ENCODE measurements at regions not wholly inside any gene's neighbourhood (a gene's known extent, or its start where the extent isn't known, plus 50 kb on each side); places are given as distances from the start of the nearest gene placed in this dataset.
"Not testable (repeated sequence)": the region's sequence is repeated elsewhere in the genome, so short reads cannot be mapped to it uniquely, and the experiment has no call there.

DNA sequence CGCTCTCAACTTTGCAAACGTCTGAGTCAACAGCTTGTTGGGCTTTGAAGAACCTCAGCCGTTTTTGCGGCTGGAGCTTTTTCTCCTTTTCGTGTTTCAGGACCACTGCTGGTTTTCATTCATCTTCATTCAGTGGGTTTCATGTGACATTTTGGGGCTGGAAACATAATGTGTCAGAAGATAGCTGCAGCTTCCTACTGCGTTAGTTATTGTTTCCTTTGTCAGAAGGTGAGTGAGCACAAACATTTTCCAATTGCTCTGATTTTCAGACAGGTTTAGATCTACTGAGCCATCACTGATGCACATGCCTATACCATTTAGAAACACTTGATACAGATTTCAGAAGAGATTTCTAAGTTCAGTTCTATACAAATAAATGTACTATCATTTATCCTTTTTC lies 575.5 kb downstream of the TTLL7 start:
- H3K27me3 Mint-ChIP-seq; ATAC-seq; DNase-seq; CTCF ChIA-PET; H3K27me3 ChIP-seq (ENCODE audit: control insufficient read depth in 2 of 2, insufficient read depth in 2 of 2, low read length in 2 of 2); H3K36me3 ChIP-seq (ENCODE audit: control insufficient read depth in 2 of 3, insufficient read depth in 3 of 3, low read length in 3 of 3); H3K27ac ChIP-seq (ENCODE audit: low read depth, low read length); H3K36me3 Mint-ChIP-seq; H3K27ac Mint-ChIP-seq; H3K4me1 Mint-ChIP-seq; H3K4me3 Mint-ChIP-seq; intact Hi-C loops (cut with micrococcal nuclease); POLR2A ChIA-PET; H3K4me1 ChIP-seq (ENCODE audit: control insufficient read depth in 2 of 2, insufficient read depth in 2 of 2, low read length in 2 of 2); H3K9me3 ChIP-seq (ENCODE audit: control insufficient read depth in 2 of 3, low read length in 3 of 3); H3K9me3 Mint-ChIP-seq; H3K4me3 ChIP-seq (ENCODE audit: low read length): not testable (repeated sequence)

DNA sequence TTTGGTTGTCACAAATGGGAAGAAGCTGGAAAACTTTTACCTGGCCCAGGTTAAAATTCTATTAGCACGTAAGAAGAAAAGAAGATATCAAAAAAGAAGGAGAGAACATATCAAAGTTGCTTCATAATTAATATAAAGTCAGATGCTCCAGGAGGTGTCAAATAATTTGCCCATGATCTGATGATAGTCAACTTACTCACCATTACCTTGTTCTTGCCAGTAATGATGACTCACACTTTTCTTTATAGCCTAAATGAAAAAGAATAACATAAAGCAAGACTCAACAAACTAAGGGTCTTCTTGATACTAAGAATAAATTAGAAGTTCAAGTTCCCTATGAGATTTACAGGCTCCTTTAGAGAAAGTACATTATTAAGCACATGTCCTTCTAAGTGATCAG lies 580.4 kb downstream of the TTLL7 start:
- Histone ChIP-seq H3K9me3 (ENCODE audit: control insufficient read depth in 2 of 3, low read length in 3 of 3) (no peaks in the 10 kb centered on the region), H3K27ac (ENCODE audit: low read depth, low read length) (no peak overlapping the region), H3K4me3 (ENCODE audit: low read length) (no peak overlapping the region), H3K27me3 (ENCODE audit: control insufficient read depth in 2 of 2, insufficient read depth in 2 of 2, low read length in 2 of 2) (no peaks in the 10 kb centered on the region), H3K4me1 (ENCODE audit: control insufficient read depth in 2 of 2, insufficient read depth in 2 of 2, low read length in 2 of 2) (no peaks in the 10 kb centered on the region), H3K36me3 (ENCODE audit: control insufficient read depth in 2 of 3, insufficient read depth in 3 of 3, low read length in 3 of 3) (no peaks in the 10 kb centered on the region)
- Mint-ChIP-seq H3K9me3 (peaks cover 0 to 10% (median 0%) of the 10 kb centered on the region in 11 donors), H3K36me3 (peaks cover 0 to 3% (median 0%) of the 10 kb centered on the region in 5 donors), H3K4me3 (no peak overlapping the region), H3K27ac (no peak overlapping the region), H3K4me1 (peaks cover 0 to 4% (median 0%) of the 10 kb centered on the region in 7 donors), H3K27me3 (no peaks in the 10 kb centered on the region)
- ATAC-seq, result no peak
- intact Hi-C loops (cut with micrococcal nuclease), result no loop called here
- no peak for DNase-seq
- ChIA-PET POLR2A (no interaction called here), CTCF (no interaction called here)

DNA sequence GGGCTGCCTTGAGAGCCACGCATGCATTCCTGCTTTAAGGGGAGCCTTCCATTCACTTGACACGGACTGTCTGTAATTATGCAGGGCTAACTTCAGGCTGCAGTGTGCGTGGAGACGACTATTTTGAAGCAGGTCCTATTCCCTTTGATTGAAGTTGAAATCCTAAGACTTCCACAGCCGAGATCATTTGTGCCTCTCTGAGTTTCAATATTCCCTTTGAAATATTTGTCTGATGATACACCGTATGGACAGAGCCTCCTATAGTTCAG lies 585.2 kb downstream of the TTLL7 start:
- DNase-seq; H3K27ac ChIP-seq (ENCODE audit: low read depth, low read length); H3K27me3 Mint-ChIP-seq; POLR2A ChIA-PET; H3K36me3 ChIP-seq (ENCODE audit: control insufficient read depth in 2 of 3, insufficient read depth in 3 of 3, low read length in 3 of 3); H3K9me3 Mint-ChIP-seq; H3K4me3 Mint-ChIP-seq; H3K4me3 ChIP-seq (ENCODE audit: low read length); H3K9me3 ChIP-seq (ENCODE audit: control insufficient read depth in 2 of 3, low read length in 3 of 3); intact Hi-C loops (cut with micrococcal nuclease); ATAC-seq; CTCF ChIA-PET; H3K4me1 Mint-ChIP-seq; H3K4me1 ChIP-seq (ENCODE audit: control insufficient read depth in 2 of 2, insufficient read depth in 2 of 2, low read length in 2 of 2); H3K27ac Mint-ChIP-seq; H3K27me3 ChIP-seq (ENCODE audit: control insufficient read depth in 2 of 2, insufficient read depth in 2 of 2, low read length in 2 of 2); H3K36me3 Mint-ChIP-seq: not testable (repeated sequence)

DNA sequence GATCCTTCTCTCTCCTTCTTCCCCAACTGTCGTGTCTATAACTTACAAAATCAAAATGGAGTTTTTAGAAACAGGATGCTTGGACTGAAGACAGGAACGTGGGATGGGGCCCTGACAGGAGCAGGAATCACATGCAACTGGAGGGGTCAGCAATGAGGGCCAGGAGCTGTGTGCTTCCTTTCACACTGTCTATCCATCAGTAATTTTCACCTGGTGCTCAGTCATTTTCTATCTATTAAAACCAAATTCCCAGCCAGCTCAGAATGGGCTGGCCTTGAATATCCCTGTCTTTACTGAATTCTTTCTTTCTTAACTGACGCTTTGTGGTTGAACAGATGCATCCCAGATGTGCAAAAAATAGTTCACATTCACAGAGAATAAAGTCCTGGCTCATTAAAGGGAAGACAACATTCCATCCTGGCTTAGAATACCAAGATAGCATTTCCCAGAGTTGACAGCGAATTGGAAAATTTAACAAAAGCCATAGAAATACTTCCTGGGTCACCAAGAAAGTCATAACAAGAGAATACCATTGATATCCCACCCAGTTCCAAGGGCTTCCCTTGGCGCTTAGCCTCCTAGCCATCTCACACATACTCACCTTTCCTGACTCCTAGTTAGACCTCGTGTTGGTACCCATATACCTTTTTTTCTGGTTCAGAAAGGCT lies 588.1 kb downstream of the TTLL7 start:
- H3K4me3 ChIP-seq (ENCODE audit: low read length); H3K27ac ChIP-seq (ENCODE audit: low read depth, low read length); H3K36me3 ChIP-seq (ENCODE audit: control insufficient read depth in 2 of 3, insufficient read depth in 3 of 3, low read length in 3 of 3); intact Hi-C loops (cut with micrococcal nuclease); H3K36me3 Mint-ChIP-seq; H3K9me3 ChIP-seq (ENCODE audit: control insufficient read depth in 2 of 3, low read length in 3 of 3); H3K27ac Mint-ChIP-seq; H3K27me3 ChIP-seq (ENCODE audit: control insufficient read depth in 2 of 2, insufficient read depth in 2 of 2, low read length in 2 of 2); DNase-seq; POLR2A ChIA-PET; ATAC-seq; H3K4me3 Mint-ChIP-seq; H3K27me3 Mint-ChIP-seq; H3K9me3 Mint-ChIP-seq; H3K4me1 ChIP-seq (ENCODE audit: control insufficient read depth in 2 of 2, insufficient read depth in 2 of 2, low read length in 2 of 2); CTCF ChIA-PET: not testable (repeated sequence)
- H3K4me1 Mint-ChIP-seq, result peaks cover 0 to 11% (median 4%) of the 10 kb centered on the region in 7 donors

DNA sequence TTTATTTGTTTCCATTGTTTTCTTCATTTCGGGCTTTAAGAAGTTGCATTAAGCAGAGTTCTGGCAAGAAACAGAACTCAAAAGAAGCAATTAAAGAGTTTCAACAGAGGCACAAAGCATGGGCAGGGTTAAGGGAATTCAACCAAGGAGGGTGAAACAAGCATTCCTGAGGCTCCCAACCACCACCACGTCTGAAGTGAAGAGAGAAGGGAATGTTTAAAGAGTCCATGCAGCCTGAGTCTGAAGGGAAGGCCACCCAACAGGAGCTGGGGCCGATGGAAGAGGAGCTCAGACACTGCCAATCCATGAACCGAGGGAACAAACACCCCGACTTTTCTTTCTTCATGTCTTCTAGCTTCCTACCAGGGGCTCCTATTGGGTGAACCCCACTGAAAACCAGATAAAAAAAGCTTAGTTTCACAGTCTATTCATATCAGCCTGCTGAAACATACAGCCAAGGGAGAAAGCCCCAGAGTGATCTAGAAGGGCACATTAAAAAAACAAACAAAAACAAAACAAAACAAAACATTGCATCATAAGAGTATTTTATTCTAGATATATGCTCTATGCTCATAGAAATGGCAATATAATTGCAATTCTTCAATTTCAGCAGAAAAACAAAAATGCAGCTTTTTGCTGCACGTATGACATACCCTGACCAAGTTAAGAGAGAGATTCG lies 592.1 kb downstream of the TTLL7 start:
- POLR2A ChIA-PET; CTCF ChIA-PET; ATAC-seq; H3K9me3 Mint-ChIP-seq; DNase-seq; H3K27me3 Mint-ChIP-seq; H3K27ac Mint-ChIP-seq; H3K4me3 ChIP-seq (ENCODE audit: low read length); H3K27me3 ChIP-seq (ENCODE audit: control insufficient read depth in 2 of 2, insufficient read depth in 2 of 2, low read length in 2 of 2); H3K36me3 Mint-ChIP-seq; H3K27ac ChIP-seq (ENCODE audit: low read depth, low read length); H3K4me1 ChIP-seq (ENCODE audit: control insufficient read depth in 2 of 2, insufficient read depth in 2 of 2, low read length in 2 of 2); H3K4me3 Mint-ChIP-seq; H3K9me3 ChIP-seq (ENCODE audit: control insufficient read depth in 2 of 3, low read length in 3 of 3); intact Hi-C loops (cut with micrococcal nuclease); H3K36me3 ChIP-seq (ENCODE audit: control insufficient read depth in 2 of 3, insufficient read depth in 3 of 3, low read length in 3 of 3): not testable (repeated sequence)
- H3K4me1 Mint-ChIP-seq, result peaks cover 0 to 27% (median 13%) of the 10 kb centered on the region in 7 donors

DNA sequence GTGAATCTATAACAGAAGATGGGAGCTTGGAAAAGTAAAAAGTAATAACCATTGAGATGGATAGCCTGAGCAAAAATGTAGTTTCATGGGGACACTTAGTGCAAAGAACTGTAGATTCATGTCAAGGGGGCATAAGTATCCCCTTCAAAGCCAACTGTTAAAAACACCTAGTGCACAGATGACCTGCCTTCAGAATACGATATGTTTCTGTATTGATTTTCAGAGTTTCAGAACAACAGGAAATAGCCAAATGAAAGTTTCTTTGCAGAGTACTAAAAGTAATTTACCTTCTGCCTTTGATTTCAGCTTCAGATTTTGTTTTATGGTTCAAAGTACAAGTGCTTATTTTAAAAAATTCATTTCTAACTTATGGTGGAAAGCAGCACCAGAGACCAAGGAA lies 593.1 kb downstream of the TTLL7 start:
- H3K27ac Mint-ChIP-seq, result peak overlapping the region in 8 of 9 donors; percentile 5 to 77 (median 42)
- H3K36me3 ChIP-seq (ENCODE audit: control insufficient read depth in 2 of 3, insufficient read depth in 3 of 3, low read length in 3 of 3); H3K27me3 Mint-ChIP-seq: not testable (repeated sequence)

DNA sequence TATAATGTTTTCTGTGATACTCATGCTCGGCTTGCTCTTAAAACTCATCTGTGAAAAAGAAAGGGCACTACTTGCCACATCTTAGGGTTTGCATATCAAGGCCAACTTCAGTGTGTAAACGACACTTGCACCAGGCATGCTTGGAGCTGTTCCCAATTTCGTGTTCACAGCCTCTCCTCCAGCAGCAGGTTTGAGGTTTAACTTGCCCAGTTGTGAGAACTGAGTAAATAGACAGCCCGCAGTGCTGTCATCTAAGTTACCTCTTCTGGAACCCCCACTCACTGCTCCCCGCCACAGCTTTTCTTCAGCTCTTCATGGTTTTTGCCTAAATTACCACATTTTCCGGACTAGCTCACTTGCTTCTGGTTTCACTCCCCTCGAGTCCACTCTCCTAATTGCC lies 595.4 kb downstream of the TTLL7 start:
- peaks cover 0 to 27% (median 13%) of the 10 kb centered on the region in 7 donors for H3K4me1 Mint-ChIP-seq
- H3K27me3 ChIP-seq (ENCODE audit: control insufficient read depth in 2 of 2, insufficient read depth in 2 of 2, low read length in 2 of 2); H3K9me3 ChIP-seq (ENCODE audit: control insufficient read depth in 2 of 3, low read length in 3 of 3); DNase-seq; H3K4me3 Mint-ChIP-seq; H3K36me3 ChIP-seq (ENCODE audit: control insufficient read depth in 2 of 3, insufficient read depth in 3 of 3, low read length in 3 of 3); H3K36me3 Mint-ChIP-seq; H3K27me3 Mint-ChIP-seq; H3K27ac ChIP-seq (ENCODE audit: low read depth, low read length); H3K4me3 ChIP-seq (ENCODE audit: low read length); H3K9me3 Mint-ChIP-seq; intact Hi-C loops (cut with micrococcal nuclease); H3K4me1 ChIP-seq (ENCODE audit: control insufficient read depth in 2 of 2, insufficient read depth in 2 of 2, low read length in 2 of 2); CTCF ChIA-PET; POLR2A ChIA-PET; ATAC-seq: not testable (repeated sequence)
- peak overlapping the region in 1 of 9 donors; percentile 37 for H3K27ac Mint-ChIP-seq

More for the DNA sequence above, 593.1 kb downstream of the TTLL7 start:
- Mint-ChIP-seq H3K4me3 (peak overlapping the region in 6 of 10 donors; percentile 0 to 51 (median 30)), H3K4me1 (peaks cover 0 to 27% (median 13%) of the 10 kb centered on the region in 7 donors)
- POLR2A ChIA-PET; H3K9me3 Mint-ChIP-seq; H3K36me3 Mint-ChIP-seq; H3K4me3 ChIP-seq (ENCODE audit: low read length); H3K9me3 ChIP-seq (ENCODE audit: control insufficient read depth in 2 of 3, low read length in 3 of 3); H3K27me3 ChIP-seq (ENCODE audit: control insufficient read depth in 2 of 2, insufficient read depth in 2 of 2, low read length in 2 of 2); CTCF ChIA-PET; intact Hi-C loops (cut with micrococcal nuclease); H3K4me1 ChIP-seq (ENCODE audit: control insufficient read depth in 2 of 2, insufficient read depth in 2 of 2, low read length in 2 of 2); ATAC-seq; H3K27ac ChIP-seq (ENCODE audit: low read depth, low read length): not testable (repeated sequence)
- DNase-seq, result peak in 1 of 9 donors; percentile 0
